ENCODE measurements at regions not wholly inside any gene's neighbourhood (a gene's known extent, or its start where the extent isn't known, plus 50 kb on each side); places are given as distances from the start of the nearest gene placed in this dataset.

- H3K9me3 ChIP-seq: no peaks in the 10 kb centered on the region
- no peaks in the 10 kb centered on the region for H3K36me3 ChIP-seq (ENCODE audit: low read depth, missing control alignments)
- 44 to 79% methylated on average over 18 to 22 of the region's 22 CpGs for WGBS, 2 donors
- H3K27ac ChIP-seq: no peak overlapping the region
- TF ChIP-seq, protein P1, sequence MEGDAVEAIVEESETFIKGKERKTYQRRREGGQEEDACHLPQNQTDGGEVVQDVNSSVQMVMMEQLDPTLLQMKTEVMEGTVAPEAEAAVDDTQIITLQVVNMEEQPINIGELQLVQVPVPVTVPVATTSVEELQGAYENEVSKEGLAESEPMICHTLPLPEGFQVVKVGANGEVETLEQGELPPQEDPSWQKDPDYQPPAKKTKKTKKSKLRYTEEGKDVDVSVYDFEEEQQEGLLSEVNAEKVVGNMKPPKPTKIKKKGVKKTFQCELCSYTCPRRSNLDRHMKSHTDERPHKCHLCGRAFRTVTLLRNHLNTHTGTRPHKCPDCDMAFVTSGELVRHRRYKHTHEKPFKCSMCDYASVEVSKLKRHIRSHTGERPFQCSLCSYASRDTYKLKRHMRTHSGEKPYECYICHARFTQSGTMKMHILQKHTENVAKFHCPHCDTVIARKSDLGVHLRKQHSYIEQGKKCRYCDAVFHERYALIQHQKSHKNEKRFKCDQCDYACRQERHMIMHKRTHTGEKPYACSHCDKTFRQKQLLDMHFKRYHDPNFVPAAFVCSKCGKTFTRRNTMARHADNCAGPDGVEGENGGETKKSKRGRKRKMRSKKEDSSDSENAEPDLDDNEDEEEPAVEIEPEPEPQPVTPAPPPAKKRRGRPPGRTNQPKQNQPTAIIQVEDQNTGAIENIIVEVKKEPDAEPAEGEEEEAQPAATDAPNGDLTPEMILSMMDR (IDR thresholded peaks at IDR 0.05): no peak
- no peak for TF ChIP-seq POLR2A (IDR thresholded peaks at IDR 0.05)
- H3K27me3 ChIP-seq: no peaks in the 10 kb centered on the region
- H3K4me1 ChIP-seq: no peaks in the 10 kb centered on the region
- DNase-seq: no peak
- no peak overlapping the region for H3K4me3 ChIP-seq
- intact Hi-C loops (cut with DNase I; ENCODE audit: low total_unique reads): no loop called here
These were observed 230.3 kb upstream of the PFKP start for GRCh38 chr10:2836921-2837662.

GRCh38 chr10:2834214-2834613 is 233.1 kb upstream of the PFKP start:
- intact Hi-C loops (cut with DNase I; ENCODE audit: low total_unique reads): no loop called here
- no peak for DNase-seq
- Histone ChIP-seq H3K4me1 (no peaks in the 10 kb centered on the region), H3K27ac (no peak overlapping the region), H3K4me3 (no peak overlapping the region), H3K27me3 (no peaks in the 10 kb centered on the region), H3K36me3 (ENCODE audit: low read depth, missing control alignments) (no peaks in the 10 kb centered on the region), H3K9me3 (no peaks in the 10 kb centered on the region)
- no peak for TF ChIP-seq POLR2A (IDR thresholded peaks at IDR 0.05)
- 62 to 68% methylated on average over 2 of the region's 2 CpGs for WGBS, 2 donors

- Histone ChIP-seq H3K27me3 (no peaks in the 10 kb centered on the region), H3K9me3 (no peaks in the 10 kb centered on the region), H3K36me3 (ENCODE audit: low read depth, missing control alignments) (no peaks in the 10 kb centered on the region), H3K27ac (no peak overlapping the region), H3K4me3 (no peak overlapping the region), H3K4me1 (no peaks in the 10 kb centered on the region)
- TF ChIP-seq, protein P1 (IDR thresholded peaks at IDR 0.05): no peak
- no peak for TF ChIP-seq POLR2A (IDR thresholded peaks at IDR 0.05)
- intact Hi-C loops (cut with DNase I; ENCODE audit: low total_unique reads): no loop called here
- 80 to 81% methylated on average over 7 of the region's 7 CpGs for WGBS, 2 donors
- DNase-seq: no peak
These were observed 235.8 kb upstream of the PFKP start for GRCh38 chr10:2831509-2831908.

GRCh38 chr10:2828741-2829140 is 238.6 kb upstream of the PFKP start:
- intact Hi-C loops (cut with DNase I; ENCODE audit: low total_unique reads): no loop called here
- Histone ChIP-seq H3K27ac (no peak overlapping the region), H3K4me1 (no peaks in the 10 kb centered on the region), H3K9me3 (no peaks in the 10 kb centered on the region), H3K27me3 (no peaks in the 10 kb centered on the region), H3K36me3 (ENCODE audit: low read depth, missing control alignments) (no peaks in the 10 kb centered on the region), H3K4me3 (no peak overlapping the region)
- DNase-seq: no peak
- 69 to 79% methylated on average over 14 of the region's 14 CpGs for WGBS, 2 donors
- no peak for TF ChIP-seq POLR2A (IDR thresholded peaks at IDR 0.05)
- TF ChIP-seq, protein P1 (IDR thresholded peaks at IDR 0.05): no peak

- Histone ChIP-seq H3K27ac (no peak overlapping the region), H3K4me1 (no peaks in the 10 kb centered on the region), H3K4me3 (no peak overlapping the region), H3K36me3 (ENCODE audit: low read depth, missing control alignments) (no peaks in the 10 kb centered on the region), H3K27me3 (no peaks in the 10 kb centered on the region), H3K9me3 (no peaks in the 10 kb centered on the region)
- DNase-seq: no peak
- 50 to 78% methylated on average over 2 of the region's 2 CpGs for WGBS, 2 donors
- no peak for TF ChIP-seq POLR2A (IDR thresholded peaks at IDR 0.05)
- TF ChIP-seq, protein P1 (IDR thresholded peaks at IDR 0.05): no peak
- intact Hi-C loops (cut with DNase I; ENCODE audit: low total_unique reads): no loop called here
These were observed 240.7 kb upstream of the PFKP start for GRCh38 chr10:2826675-2827074.
